PFSK-1 (cell line): ENCODE measurements at regions not wholly inside any gene's neighbourhood (a gene's known extent, or its start where the extent isn't known, plus 50 kb on each side); places are given as distances from the start of the nearest gene placed in this dataset.

ENCODE experiments used
- FOXP2 ChIP-seq: optimal IDR thresholded peaks from 2 replicates; pipeline ENCODE3; 2011; ENCODE audit warnings: borderline replicate concordance, control low read depth, inconsistent platforms; ENCODE audit not compliant: insufficient read depth; ENCODE audit errors: extremely low read length, extremely low read depth
- REST ChIP-seq, 2 experiments: IDR thresholded peaks; 2 replicates each; pipeline versions ENCODE4 v1.6.1 to v1.8.0; 2011 to 2012; ENCODE audit warnings: low read depth in 2 of 2, low read length in 2 of 2, control low read depth in 1 of 2, inconsistent platforms in 1 of 2, mild to moderate bottlenecking in 1 of 2, moderate library complexity in 1 of 2; ENCODE audit not compliant: insufficient read depth in 1 of 2
- SIN3A ChIP-seq: IDR thresholded peaks from 2 replicates; pipeline ENCODE4 v1.6.1; 2012; ENCODE audit warnings: mild to moderate bottlenecking, low read length, moderate library complexity, borderline replicate concordance; ENCODE audit not compliant: insufficient read depth
- TAF1 ChIP-seq: IDR thresholded peaks from 2 replicates; pipeline ENCODE4 v1.6.1; 2012; ENCODE audit warnings: low read length, control low read depth, borderline replicate concordance; ENCODE audit not compliant: insufficient read depth

- TF ChIP-seq TAF1: no peak
- TF ChIP-seq REST (IDR thresholded peaks at IDR 0.05; ENCODE audit: insufficient read depth in 1 of 2, low read depth in 2 of 2, low read length in 2 of 2): no peak
- no peak for TF ChIP-seq SIN3A
- TF ChIP-seq FOXP2: no peak
Observed at GRCh38 chr12:43261701-43262100, 290.3 kb downstream of the ADAMTS20 start.
